GM23338 (cell line): ENCODE measurements at regions not wholly inside any gene's neighbourhood (a gene's known extent, or its start where the extent isn't known, plus 50 kb on each side); places are given as distances from the start of the nearest gene placed in this dataset.

ENCODE experiments used
- CREB1 ChIP-seq: fragments of 250-450 bp; sonication (Bioruptor Pico); IDR thresholded peaks from 2 replicates; pipeline ENCODE4 v1.5.0; 2020; ENCODE audit warnings: low read depth, mild to moderate bottlenecking, moderate library complexity
- CTCF ChIP-seq, 2 experiments: fragments of 200-600 bp in 1 of 2; sonication (generic) in 1 of 2; conservative IDR thresholded peaks; 2 replicates each; pipeline versions ENCODE4 v1.5.1 to v1.6.1; 2016 to 2017; ENCODE audit warnings: antibody characterized with exemption in 2 of 2, low read depth in 2 of 2, mild to moderate bottlenecking in 2 of 2, moderate library complexity in 1 of 2
- JUNB ChIP-seq: IDR thresholded peaks from one replicate; pipeline ENCODE4 v1.6.1; 2016; ENCODE audit warnings: antibody characterized with exemption; ENCODE audit not compliant: unreplicated experiment
- NANOG ChIP-seq: IDR thresholded peaks from 2 replicates; pipeline ENCODE4 v1.6.1; 2016; ENCODE audit warnings: antibody characterized with exemption, borderline replicate concordance
- POLR2AphosphoS5 ChIP-seq: IDR thresholded peaks from 2 replicates; pipeline ENCODE4 v1.6.1; 2016; ENCODE audit warnings: antibody characterized with exemption, low read depth

DNA sequence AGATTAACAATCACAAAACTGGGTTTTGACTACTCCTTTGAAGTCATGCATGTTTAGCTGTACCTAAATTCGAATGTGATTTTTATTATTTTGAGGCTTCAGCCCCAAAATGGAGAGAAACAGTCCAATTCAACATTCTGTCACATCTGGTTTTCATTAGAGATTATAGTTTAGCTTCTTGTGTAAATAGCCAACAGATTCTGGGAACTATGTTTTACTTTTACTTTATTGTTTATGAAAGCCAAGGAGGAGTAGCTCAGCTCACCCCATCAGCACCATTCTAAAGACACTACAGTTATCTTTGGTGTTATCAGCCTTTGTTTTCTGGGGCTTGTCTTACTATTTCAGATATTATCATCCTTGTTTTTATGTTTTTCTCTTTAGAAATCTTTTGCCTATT is 465.0 kb upstream of the CWC22 start:
- TF ChIP-seq NANOG (no peak), CTCF (conservative IDR thresholded peaks at IDR 0.05; ENCODE audit: low read depth in 2 of 2) (no peak), CREB1 (CRISPR knock-in tag) (no peak), POLR2AphosphoS5 (no peak), JUNB (no peak)
